ENCODE measurements at regions not wholly inside any gene's neighbourhood (a gene's known extent, or its start where the extent isn't known, plus 50 kb on each side); places are given as distances from the start of the nearest gene placed in this dataset.

DNA sequence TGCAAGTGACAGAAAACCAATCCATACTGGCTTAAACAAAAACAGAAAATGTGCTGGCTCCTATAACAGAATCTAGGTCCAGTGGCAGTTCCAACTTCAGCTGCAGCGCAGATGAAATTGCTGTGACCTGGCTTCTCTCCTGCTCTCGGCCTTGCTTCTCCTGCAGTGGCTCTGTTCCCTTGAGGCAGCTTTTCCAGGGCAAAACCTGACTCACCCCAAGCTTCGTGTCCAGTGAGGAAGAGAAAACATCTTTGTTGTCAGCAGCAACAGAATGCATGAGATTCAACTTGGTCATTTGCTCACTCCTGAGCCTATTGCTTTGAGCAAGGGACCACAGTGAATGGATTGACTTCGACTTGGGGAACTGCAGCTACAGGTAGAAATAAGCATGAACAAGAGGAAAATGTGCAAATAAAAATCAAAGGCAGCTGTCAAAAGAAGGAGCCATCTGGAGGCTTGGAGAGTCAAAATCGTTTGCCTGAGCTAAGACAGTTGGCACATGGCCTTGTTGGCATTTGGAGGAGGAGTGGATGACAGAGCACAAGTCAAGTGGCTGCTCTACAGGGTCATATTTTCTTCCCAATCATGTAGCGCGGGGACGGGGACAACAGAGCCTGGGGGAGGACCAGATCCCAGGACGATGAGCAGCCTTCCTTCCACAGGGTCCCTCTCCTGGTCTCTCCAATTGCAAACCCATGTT is 523.4 kb downstream of the FGF9 start:
- no peaks in the 10 kb centered on the region for H3K27me3 ChIP-seq (ENCODE audit: insufficient read depth, low read length)
- H3K4me1 ChIP-seq (ENCODE audit: insufficient read depth, low read length), result peaks cover 14% of the 10 kb centered on the region
- no peak overlapping the region for H3K9ac ChIP-seq (ENCODE audit: low read depth, low read length)
- H3K4me3 ChIP-seq (ENCODE audit: low read length), result no peak overlapping the region
- no peaks in the 10 kb centered on the region for H3K36me3 ChIP-seq (ENCODE audit: insufficient read depth, low read length)
- WGBS, result 93% methylated on average over 9 of the region's 9 CpGs
- no peaks in the 10 kb centered on the region for H3K9me3 ChIP-seq (ENCODE audit: insufficient read depth, low read depth, low read length)
- no peak overlapping the region for H3K27ac ChIP-seq (ENCODE audit: low read depth, low read length)

DNA sequence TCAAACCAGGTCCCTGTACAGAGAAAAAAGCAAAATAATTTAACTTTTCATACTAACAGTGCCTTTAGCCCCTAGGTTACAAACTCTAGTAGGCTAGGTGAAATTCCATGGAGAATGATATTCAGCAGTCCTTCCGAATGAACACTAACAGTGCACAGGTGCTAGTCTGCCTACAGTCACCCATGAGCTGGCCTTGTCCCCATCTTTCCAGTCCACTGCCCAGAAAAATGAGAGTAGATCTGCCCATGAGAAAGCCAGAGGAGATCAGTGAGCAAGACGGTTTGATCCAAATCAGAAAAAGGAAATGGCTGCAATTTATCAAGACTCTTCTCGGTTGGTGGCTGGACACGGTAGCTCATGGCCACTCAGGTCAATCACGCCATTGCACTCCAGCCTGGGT is 524.9 kb downstream of the FGF9 start:
- WGBS, result 93% methylated on average over 5 of the region's 5 CpGs
- H3K4me3 ChIP-seq (ENCODE audit: low read length), result no peak overlapping the region
- H3K4me1 ChIP-seq (ENCODE audit: insufficient read depth, low read length), result peaks cover 14% of the 10 kb centered on the region
- H3K27ac ChIP-seq (ENCODE audit: low read depth, low read length), result no peak overlapping the region
- H3K27me3 ChIP-seq (ENCODE audit: insufficient read depth, low read length), result no peaks in the 10 kb centered on the region
- no peak overlapping the region for H3K9ac ChIP-seq (ENCODE audit: low read depth, low read length)
- H3K9me3 ChIP-seq (ENCODE audit: insufficient read depth, low read depth, low read length), result no peaks in the 10 kb centered on the region
- H3K36me3 ChIP-seq (ENCODE audit: insufficient read depth, low read length), result no peaks in the 10 kb centered on the region

DNA sequence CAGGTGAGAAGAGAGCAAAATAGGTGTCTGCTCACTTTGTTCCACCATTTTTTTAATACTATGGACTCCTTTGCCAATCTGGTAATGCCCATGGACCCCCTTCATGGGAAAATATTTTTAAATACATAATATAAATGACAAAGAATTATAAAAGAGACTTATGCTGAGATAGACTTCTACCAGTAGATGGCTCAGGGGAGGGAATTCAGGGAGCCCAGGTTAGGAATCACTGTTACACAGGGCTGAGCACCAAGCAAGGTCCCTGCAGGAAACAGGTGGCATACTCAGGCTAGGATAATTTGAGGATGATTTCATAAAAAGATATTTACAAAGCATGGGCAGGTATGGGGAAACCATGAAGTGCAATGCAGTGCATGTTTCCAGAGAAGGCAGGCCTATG is 525.9 kb downstream of the FGF9 start:
- no peaks in the 10 kb centered on the region for H3K36me3 ChIP-seq (ENCODE audit: insufficient read depth, low read length)
- no peak overlapping the region for H3K4me3 ChIP-seq (ENCODE audit: low read length)
- no peaks in the 10 kb centered on the region for H3K9me3 ChIP-seq (ENCODE audit: insufficient read depth, low read depth, low read length)
- H3K27me3 ChIP-seq (ENCODE audit: insufficient read depth, low read length), result no peaks in the 10 kb centered on the region
- H3K4me1 ChIP-seq (ENCODE audit: insufficient read depth, low read length), result peaks cover 14% of the 10 kb centered on the region
- no peak overlapping the region for H3K27ac ChIP-seq (ENCODE audit: low read depth, low read length)
- no peak overlapping the region for H3K9ac ChIP-seq (ENCODE audit: low read depth, low read length)

DNA sequence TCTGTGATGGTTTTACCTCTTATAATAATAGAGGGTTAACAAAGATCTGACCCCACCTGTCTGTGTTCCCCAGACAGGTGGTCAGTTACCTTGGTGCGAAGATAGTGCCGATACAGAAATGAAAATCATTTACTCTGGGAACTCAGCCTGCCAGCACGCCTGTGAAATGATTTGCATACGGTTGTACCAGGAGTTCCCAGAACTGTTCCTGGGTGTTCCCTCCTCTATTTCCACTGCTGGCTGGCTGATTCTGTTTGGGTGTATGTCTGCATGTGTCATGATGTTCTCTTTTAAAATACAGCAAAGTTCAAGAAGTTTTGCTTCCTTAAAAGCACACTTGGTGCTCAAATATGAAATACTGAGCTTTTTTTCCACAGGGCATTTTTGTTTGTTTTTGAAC is 527.1 kb downstream of the FGF9 start:
- 94% methylated on average over 4 of the region's 4 CpGs for WGBS
- no peak overlapping the region for H3K27ac ChIP-seq (ENCODE audit: low read depth, low read length)
- no peaks in the 10 kb centered on the region for H3K36me3 ChIP-seq (ENCODE audit: insufficient read depth, low read length)
- H3K9me3 ChIP-seq (ENCODE audit: insufficient read depth, low read depth, low read length), result no peaks in the 10 kb centered on the region
- H3K9ac ChIP-seq (ENCODE audit: low read depth, low read length), result no peak overlapping the region
- H3K4me1 ChIP-seq (ENCODE audit: insufficient read depth, low read length), result peaks cover 14% of the 10 kb centered on the region
- H3K27me3 ChIP-seq (ENCODE audit: insufficient read depth, low read length), result no peaks in the 10 kb centered on the region
- no peak overlapping the region for H3K4me3 ChIP-seq (ENCODE audit: low read length)

DNA sequence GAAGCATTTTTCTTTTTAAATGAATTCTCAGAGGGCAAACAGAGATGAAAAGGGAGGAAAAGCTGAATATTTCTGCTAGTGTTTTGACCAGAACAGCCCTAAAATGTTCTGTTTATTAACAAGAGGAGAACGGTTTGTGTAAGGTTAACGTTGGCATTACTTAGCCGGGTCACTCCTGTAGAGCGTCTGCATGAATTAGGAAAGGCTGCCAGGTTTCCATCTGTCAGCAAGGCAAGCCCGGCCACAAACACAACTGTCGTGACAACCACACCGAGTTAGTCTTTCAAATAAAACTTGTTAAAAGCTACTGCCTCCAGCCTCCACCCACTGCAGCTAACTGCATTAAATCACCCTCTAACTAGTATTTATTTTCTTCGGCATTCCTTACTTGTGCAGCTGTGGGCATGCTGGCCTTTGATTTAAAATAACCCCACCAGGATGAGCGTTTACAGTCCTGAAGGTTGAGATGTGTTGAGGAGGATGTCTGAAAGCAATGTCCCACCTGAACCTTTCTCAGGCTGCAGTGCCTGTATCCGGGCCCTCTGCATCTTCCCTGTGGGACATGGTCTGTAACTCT is 527.9 kb downstream of the FGF9 start:
- Histone ChIP-seq H3K36me3 (ENCODE audit: insufficient read depth, low read length) (no peaks in the 10 kb centered on the region), H3K9me3 (ENCODE audit: insufficient read depth, low read depth, low read length) (no peaks in the 10 kb centered on the region), H3K27ac (ENCODE audit: low read depth, low read length) (no peak overlapping the region), H3K27me3 (ENCODE audit: insufficient read depth, low read length) (no peaks in the 10 kb centered on the region), H3K9ac (ENCODE audit: low read depth, low read length) (no peak overlapping the region), H3K4me1 (ENCODE audit: insufficient read depth, low read length) (peaks cover 14% of the 10 kb centered on the region), H3K4me3 (ENCODE audit: low read length) (no peak overlapping the region)
- 86% methylated on average over 10 of the region's 10 CpGs for WGBS

DNA sequence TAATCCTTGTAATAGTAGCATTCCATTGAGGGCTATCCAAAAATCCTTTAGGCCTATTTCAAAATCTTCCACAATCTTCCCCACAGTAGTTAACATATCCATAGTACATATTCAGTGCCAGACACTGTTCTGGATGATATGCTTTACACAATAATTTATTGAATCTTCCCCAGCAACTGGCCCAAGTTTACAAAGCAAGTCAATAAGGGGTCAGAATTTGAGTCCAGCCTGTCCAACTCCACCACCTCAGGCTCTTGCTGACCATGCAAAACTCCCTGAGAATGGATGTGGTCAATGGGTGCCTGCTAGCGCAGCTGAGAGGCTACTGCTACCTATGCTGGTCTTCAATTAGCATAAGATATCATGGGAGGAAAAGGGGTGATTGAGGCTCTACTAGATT is 529.6 kb downstream of the FGF9 start:
- WGBS, result 93% methylated on average over 1 of the region's 1 CpG
- H3K4me1 ChIP-seq (ENCODE audit: insufficient read depth, low read length), result peaks cover 14% of the 10 kb centered on the region

DNA sequence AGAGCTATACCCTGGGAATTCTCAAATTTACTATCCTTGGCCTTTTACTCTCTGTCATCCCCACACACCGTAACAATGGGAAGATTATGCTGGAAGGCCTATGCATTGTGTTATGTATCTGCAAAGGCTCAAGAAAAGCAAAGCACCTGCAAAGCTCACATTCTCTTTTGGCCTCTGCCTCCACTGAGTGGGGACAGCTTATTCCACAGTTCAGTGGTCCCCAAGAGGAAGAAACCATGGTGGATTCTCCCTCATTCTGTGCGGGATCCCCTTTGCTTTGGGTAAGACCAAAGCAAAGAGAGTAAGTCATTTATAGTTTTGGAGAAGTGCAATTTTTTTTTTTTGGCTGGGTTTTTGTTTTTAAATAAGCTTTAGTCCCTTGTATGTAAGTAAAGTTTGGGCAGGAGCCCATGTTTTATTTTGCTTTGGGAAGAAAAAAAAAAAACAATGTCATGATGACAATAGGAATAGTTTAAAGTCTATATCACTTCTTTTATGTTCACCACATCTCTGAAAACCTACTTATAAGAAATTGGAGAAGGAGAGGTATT is 530.6 kb downstream of the FGF9 start:
- Histone ChIP-seq H3K27me3 (ENCODE audit: insufficient read depth, low read length) (no peaks in the 10 kb centered on the region), H3K9me3 (ENCODE audit: insufficient read depth, low read depth, low read length) (no peaks in the 10 kb centered on the region), H3K9ac (ENCODE audit: low read depth, low read length) (no peak overlapping the region), H3K36me3 (ENCODE audit: insufficient read depth, low read length) (no peaks in the 10 kb centered on the region), H3K27ac (ENCODE audit: low read depth, low read length) (no peak overlapping the region), H3K4me3 (ENCODE audit: low read length) (no peak overlapping the region), H3K4me1 (ENCODE audit: insufficient read depth, low read length) (peaks cover 14% of the 10 kb centered on the region)
- 100% methylated on average over 1 of the region's 2 CpGs for WGBS

More for the DNA sequence above, 529.6 kb downstream of the FGF9 start:
- Histone ChIP-seq H3K36me3 (ENCODE audit: insufficient read depth, low read length) (no peaks in the 10 kb centered on the region), H3K9me3 (ENCODE audit: insufficient read depth, low read depth, low read length) (no peaks in the 10 kb centered on the region), H3K4me3 (ENCODE audit: low read length) (no peak overlapping the region), H3K9ac (ENCODE audit: low read depth, low read length) (no peak overlapping the region), H3K27me3 (ENCODE audit: insufficient read depth, low read length) (no peaks in the 10 kb centered on the region), H3K27ac (ENCODE audit: low read depth, low read length) (no peak overlapping the region)

DNA sequence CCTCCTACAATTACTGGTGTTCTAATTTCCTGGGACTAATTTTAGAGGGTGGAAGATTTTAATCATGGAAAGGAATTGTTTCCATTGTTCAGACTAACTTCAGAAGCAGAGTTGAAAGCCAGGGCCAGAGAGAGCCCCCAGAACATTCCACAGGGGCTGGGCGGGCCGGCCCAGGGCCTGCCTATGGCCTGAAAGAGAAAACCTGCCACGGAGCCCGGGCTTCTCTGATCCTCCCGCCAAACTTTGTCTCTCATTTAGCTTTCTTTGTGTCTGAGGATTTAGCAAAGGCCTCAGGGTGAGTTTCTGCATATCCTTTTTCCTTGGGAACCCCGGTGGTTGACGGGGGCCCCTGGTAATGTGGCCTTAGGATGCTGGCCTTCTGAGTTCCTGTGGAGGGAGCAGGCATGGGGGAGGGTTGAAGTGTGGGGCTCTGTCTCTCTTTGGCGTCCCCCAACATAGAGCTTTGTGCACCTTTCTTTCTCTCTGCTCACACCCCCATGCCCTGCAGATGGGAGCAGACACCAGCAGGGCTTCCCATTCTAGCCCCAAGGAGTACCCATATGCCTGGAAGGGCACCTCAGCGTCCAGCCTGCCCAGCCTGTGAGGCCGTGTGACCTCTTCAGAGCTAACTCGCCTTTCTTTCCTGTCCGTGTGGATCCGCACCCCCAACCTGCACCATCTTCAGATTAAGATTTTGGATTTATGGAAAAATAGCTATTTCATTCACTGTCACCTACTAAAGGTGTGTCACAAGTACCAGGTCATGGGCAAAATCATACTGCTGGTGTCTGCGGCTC is 539.5 kb downstream of the FGF9 start:
- Histone ChIP-seq H3K9me3 (ENCODE audit: insufficient read depth, low read depth, low read length) (no peaks in the 10 kb centered on the region), H3K9ac (ENCODE audit: low read depth, low read length) (peak overlapping the region; percentile 14; the same call in 1 of the 2 replicates), H3K4me1 (ENCODE audit: insufficient read depth, low read length) (peaks cover 15% of the 10 kb centered on the region), H3K36me3 (ENCODE audit: insufficient read depth, low read length) (no peaks in the 10 kb centered on the region), H3K27me3 (ENCODE audit: insufficient read depth, low read length) (no peaks in the 10 kb centered on the region), H3K4me3 (ENCODE audit: low read length) (no peak overlapping the region), H3K27ac (ENCODE audit: low read depth, low read length) (peak overlapping the region; percentile 3; the same call in 1 of the 2 replicates)
- 74% methylated on average over 14 of the region's 14 CpGs for WGBS

DNA sequence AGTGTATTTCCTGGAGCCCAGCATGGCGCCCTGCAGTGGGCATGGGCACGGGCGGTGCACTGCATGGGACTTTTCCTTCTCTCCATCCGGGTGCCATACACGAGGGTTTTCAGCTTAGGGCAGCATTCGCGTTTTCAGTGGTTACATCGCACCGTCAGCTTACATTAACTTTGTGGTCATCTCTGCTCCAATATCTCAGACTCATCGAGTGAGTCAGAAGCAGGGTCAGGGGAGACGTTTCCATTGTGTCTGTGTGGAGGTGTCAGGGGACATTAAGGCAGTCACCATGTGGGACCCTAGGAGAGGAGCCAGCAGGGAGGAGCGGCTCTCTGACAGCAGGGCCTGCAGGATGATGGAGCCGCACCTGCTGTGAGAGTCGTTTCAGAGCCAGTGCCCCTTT is 541.0 kb downstream of the FGF9 start:
- 93% methylated on average over 14 of the region's 14 CpGs for WGBS

DNA sequence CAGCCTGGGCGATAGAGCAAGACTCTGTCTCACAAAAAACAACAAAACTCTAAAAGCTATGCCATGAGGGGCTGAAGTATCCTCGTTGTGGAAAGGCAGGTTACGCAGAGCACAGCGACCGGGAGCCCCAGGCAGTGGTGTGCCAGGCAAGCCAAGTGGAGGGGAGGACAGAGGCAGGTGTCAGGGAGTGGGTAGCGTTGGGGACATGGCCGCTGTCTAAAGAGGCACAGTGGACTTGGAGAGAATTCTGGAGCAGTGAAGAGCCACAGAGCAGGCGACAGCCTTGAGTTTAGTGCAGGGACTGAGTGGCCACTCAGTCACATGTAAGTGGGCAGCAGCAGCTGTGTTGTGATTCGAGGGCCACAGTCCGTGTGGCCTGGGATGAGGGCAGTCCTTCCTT is 541.7 kb downstream of the FGF9 start:
- WGBS, result 95% methylated on average over 10 of the region's 10 CpGs
- H3K9ac ChIP-seq (ENCODE audit: low read depth, low read length), result no peak overlapping the region
- no peak overlapping the region for H3K4me3 ChIP-seq (ENCODE audit: low read length)
- H3K27ac ChIP-seq (ENCODE audit: low read depth, low read length), result no peak overlapping the region
- H3K9me3 ChIP-seq (ENCODE audit: insufficient read depth, low read depth, low read length), result no peaks in the 10 kb centered on the region
- peaks cover 20% of the 10 kb centered on the region for H3K4me1 ChIP-seq (ENCODE audit: insufficient read depth, low read length)
- no peaks in the 10 kb centered on the region for H3K27me3 ChIP-seq (ENCODE audit: insufficient read depth, low read length)
- H3K36me3 ChIP-seq (ENCODE audit: insufficient read depth, low read length), result no peaks in the 10 kb centered on the region

More for the DNA sequence above, 541.0 kb downstream of the FGF9 start:
- no peak overlapping the region for H3K9ac ChIP-seq (ENCODE audit: low read depth, low read length)
- H3K36me3 ChIP-seq (ENCODE audit: insufficient read depth, low read length), result no peaks in the 10 kb centered on the region
- H3K27me3 ChIP-seq (ENCODE audit: insufficient read depth, low read length), result no peaks in the 10 kb centered on the region
- no peaks in the 10 kb centered on the region for H3K9me3 ChIP-seq (ENCODE audit: insufficient read depth, low read depth, low read length)
- H3K4me3 ChIP-seq (ENCODE audit: low read length), result no peak overlapping the region
- peaks cover 20% of the 10 kb centered on the region for H3K4me1 ChIP-seq (ENCODE audit: insufficient read depth, low read length)
- no peak overlapping the region for H3K27ac ChIP-seq (ENCODE audit: low read depth, low read length)

DNA sequence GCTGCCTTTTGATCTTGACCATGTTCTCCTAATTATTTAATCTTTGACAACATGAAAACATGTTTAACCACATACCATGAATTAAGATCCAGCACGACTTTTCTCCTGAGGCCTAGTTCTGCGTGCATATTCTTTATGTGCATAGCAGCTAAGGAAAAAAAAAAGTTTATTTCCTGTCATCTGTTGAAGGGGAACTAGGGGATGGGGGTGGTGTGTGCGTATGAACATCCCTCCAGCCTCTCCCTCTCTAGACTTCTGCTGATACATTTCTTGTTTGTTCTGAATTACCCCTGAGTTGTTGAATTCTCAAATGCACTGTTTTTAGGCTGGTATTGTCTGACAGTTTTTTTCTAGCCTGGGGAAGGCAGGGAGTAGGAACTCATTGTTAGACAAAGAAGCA is 543.3 kb downstream of the FGF9 start:
- Histone ChIP-seq H3K27ac (ENCODE audit: low read depth, low read length) (no peak overlapping the region), H3K4me3 (ENCODE audit: low read length) (no peak overlapping the region), H3K9me3 (ENCODE audit: insufficient read depth, low read depth, low read length) (no peaks in the 10 kb centered on the region), H3K27me3 (ENCODE audit: insufficient read depth, low read length) (no peaks in the 10 kb centered on the region), H3K4me1 (ENCODE audit: insufficient read depth, low read length) (peaks cover 20% of the 10 kb centered on the region), H3K36me3 (ENCODE audit: insufficient read depth, low read length) (no peaks in the 10 kb centered on the region), H3K9ac (ENCODE audit: low read depth, low read length) (no peak overlapping the region)
- 95% methylated on average over 3 of the region's 3 CpGs for WGBS
